ENCODE measurements at regions not wholly inside any gene's neighbourhood (a gene's known extent, or its start where the extent isn't known, plus 50 kb on each side); places are given as distances from the start of the nearest gene placed in this dataset.

DNA sequence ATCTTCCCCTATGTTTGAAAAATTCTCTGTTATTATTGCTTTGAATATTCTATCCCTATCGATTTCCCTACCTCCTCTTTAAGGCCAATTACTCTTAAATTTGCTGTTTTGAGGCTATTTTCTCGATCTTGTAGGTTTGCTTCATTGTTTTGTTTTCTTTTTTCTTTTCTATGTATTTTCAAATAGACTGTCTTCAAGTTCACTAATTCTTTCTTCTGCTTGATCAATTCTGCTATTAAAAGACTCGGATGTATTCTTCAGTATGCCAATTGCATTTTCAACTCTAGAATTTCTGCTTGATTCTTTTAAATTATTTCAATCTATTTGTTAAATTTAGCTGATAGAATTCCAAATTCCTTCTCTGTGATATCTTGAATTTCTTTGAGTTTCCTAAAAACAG is 144.0 kb upstream of the NANOGP8 start:
- 18% methylated on average over 3 of the region's 3 CpGs for WGBS (ENCODE audit: insufficient coverage, low coverage, missing lambda C conversion rate)
- Histone ChIP-seq H3K79me2 (ENCODE audit: control insufficient read depth, insufficient read depth, low read length) (no peaks in the 10 kb centered on the region), H3K4me2 (ENCODE audit: insufficient read depth, low read length) (no peak overlapping the region), H3K9me3 (replicated peaks; ENCODE audit: control insufficient read depth, insufficient read depth, low read depth, low read length) (no peaks in the 10 kb centered on the region), H2AFZ (ENCODE audit: low read depth, low read length) (no peak overlapping the region), H3K9me1 (ENCODE audit: control insufficient read depth, insufficient read depth, low read length) (no peaks in the 10 kb centered on the region), H3K27ac (ENCODE audit: extremely low read depth, low read depth, low read length) (no peak overlapping the region), H3K4me3 (no peak overlapping the region), H3K4me1 (replicated peaks in 1 of 2; ENCODE audit: control insufficient read depth in 2 of 2, insufficient read depth in 2 of 2, low read length in 2 of 2) (no peaks in the 10 kb centered on the region), H3K9ac (ENCODE audit: insufficient read depth in 1 of 2, low read depth in 2 of 2, low read length in 2 of 2) (no peak overlapping the region), H4K20me1 (replicated peaks; ENCODE audit: control insufficient read depth, insufficient read depth, low read length) (no peaks in the 10 kb centered on the region), H3K36me3 (ENCODE audit: control insufficient read depth, insufficient read depth, low read length) (no peaks in the 10 kb centered on the region), H3K27me3 (ENCODE audit: control insufficient read depth in 2 of 2, insufficient read depth in 2 of 2, low read length in 2 of 2) (no peaks in the 10 kb centered on the region)
- ATAC-seq (no peak), DNase-seq (ENCODE audit: extremely low read depth in 1 of 4, low spot score in 3 of 4) (no peak), FAIRE-seq (no peak)
- in situ Hi-C loops (cut with MboI), result no loop called here
- CTCF ChIA-PET (ENCODE audit: low intra/inter-chr PET ratio), result no interaction called here
- BruUV-seq (replicated peaks), result no TSS peak
- POLR2A ChIA-PET, result no interaction called here
- TF ChIP-seq RBM25 (IDR thresholded peaks at IDR 0.05; ENCODE audit: low read depth, low read length, severe bottlenecking) (peak; percentile 44), ZNF239 (CRISPR knock-in tag; IDR thresholded peaks at IDR 0.05) (no peak)
- TF ChIP-seq, protein P1, sequence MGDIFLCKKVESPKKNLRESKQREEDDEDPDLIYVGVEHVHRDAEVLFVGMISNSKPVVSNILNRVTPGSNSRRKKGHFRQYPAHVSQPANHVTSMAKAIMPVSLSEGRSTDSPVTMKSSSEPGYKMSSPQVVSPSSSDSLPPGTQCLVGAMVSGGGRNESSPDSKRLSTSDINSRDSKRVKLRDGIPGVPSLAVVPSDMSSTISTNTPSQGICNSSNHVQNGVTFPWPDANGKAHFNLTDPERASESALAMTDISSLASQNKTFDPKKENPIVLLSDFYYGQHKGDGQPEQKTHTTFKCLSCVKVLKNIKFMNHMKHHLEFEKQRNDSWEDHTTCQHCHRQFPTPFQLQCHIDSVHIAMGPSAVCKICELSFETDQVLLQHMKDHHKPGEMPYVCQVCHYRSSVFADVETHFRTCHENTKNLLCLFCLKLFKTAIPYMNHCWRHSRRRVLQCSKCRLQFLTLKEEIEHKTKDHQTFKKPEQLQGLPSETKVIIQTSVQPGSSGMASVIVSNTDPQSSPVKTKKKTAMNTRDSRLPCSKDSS (IDR thresholded peaks at IDR 0.05; ENCODE audit: low read depth, partially characterized antibody), result peak; percentile 57
- intact Hi-C loops (cut with micrococcal nuclease), result no loop called here

DNA sequence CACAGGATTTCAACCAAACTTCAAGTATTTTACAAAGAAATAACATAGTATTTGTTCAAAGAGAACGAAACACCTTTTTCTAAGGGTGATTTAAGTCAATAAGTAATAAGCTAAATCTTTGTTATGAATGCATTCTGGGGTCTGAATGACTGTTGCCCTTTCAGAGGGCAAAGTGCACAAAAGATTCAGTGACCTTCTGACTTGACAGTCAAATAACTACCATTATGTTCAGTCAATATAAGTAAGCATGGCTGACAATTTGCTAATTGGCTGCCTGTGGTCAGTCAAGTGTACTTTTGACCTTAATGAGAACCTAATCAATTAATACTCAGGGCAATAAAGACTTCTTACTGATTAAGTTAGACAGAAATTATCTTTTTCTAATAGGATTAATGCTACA is 133.1 kb upstream of the NANOGP8 start:
- Histone ChIP-seq H4K20me1 (replicated peaks; ENCODE audit: control insufficient read depth, insufficient read depth, low read length) (no peaks in the 10 kb centered on the region), H3K4me2 (ENCODE audit: insufficient read depth, low read length) (no peak overlapping the region), H3K9me3 (replicated peaks; ENCODE audit: control insufficient read depth, insufficient read depth, low read depth, low read length) (no peaks in the 10 kb centered on the region), H3K36me3 (ENCODE audit: control insufficient read depth, insufficient read depth, low read length) (no peaks in the 10 kb centered on the region), H2AFZ (ENCODE audit: low read depth, low read length) (0 out of 2 replicates have a peak overlapping the region, but pooled peaks have one; percentile 5), H3K79me2 (ENCODE audit: control insufficient read depth, insufficient read depth, low read length) (no peaks in the 10 kb centered on the region), H3K27ac (ENCODE audit: extremely low read depth, low read depth, low read length) (no peak overlapping the region), H3K4me3 (no peak overlapping the region), H3K9ac (ENCODE audit: insufficient read depth in 1 of 2, low read depth in 2 of 2, low read length in 2 of 2) (no peak overlapping the region), H3K4me1 (replicated peaks in 1 of 2; ENCODE audit: control insufficient read depth in 2 of 2, insufficient read depth in 2 of 2, low read length in 2 of 2) (no peaks in the 10 kb centered on the region), H3K9me1 (ENCODE audit: control insufficient read depth, insufficient read depth, low read length) (no peaks in the 10 kb centered on the region), H3K27me3 (ENCODE audit: control insufficient read depth in 2 of 2, insufficient read depth in 2 of 2, low read length in 2 of 2) (no peaks in the 10 kb centered on the region)
- DNase-seq (ENCODE audit: extremely low read depth in 1 of 4, low spot score in 3 of 4) (no peak), ATAC-seq (no peak), FAIRE-seq (no peak)
- ChIA-PET POLR2A (interaction anchor here (0.6 kb wide), 1 partner anchor 248 kb away, joined by 3 read pairs; the partner anchor contains the start of gene AQR), CTCF (ENCODE audit: low intra/inter-chr PET ratio) (no interaction called here)
- intact Hi-C loops (cut with micrococcal nuclease) (no loop called here), in situ Hi-C loops (cut with MboI) (no loop called here)
- BruUV-seq (replicated peaks), result no TSS peak
- WGBS (ENCODE audit: insufficient coverage, low coverage, missing lambda C conversion rate), result 6% methylated on average over 1 of the region's 1 CpG
- TF ChIP-seq EP300 (IDR thresholded peaks at IDR 0.05; ENCODE audit: low read length), result no peak
- TF ChIP-seq ZNF143 (CRISPR knock-in tag; IDR thresholded peaks at IDR 0.05), result no peak
- TF ChIP-seq NCOA1 (IDR thresholded peaks at IDR 0.05; ENCODE audit: low read depth), result no peak
- TF ChIP-seq ZFX (CRISPR knock-in tag; IDR thresholded peaks at IDR 0.05), result no peak
- no peak for TF ChIP-seq ASH1L (IDR thresholded peaks at IDR 0.05; ENCODE audit: borderline replicate concordance, low read depth, partially characterized antibody)
- TF ChIP-seq ZNF644 (tag; IDR thresholded peaks at IDR 0.05; ENCODE audit: low read depth), result no peak
- no peak for TF ChIP-seq FOXA3 (CRISPR knock-in tag; conservative IDR thresholded peaks at IDR 0.05 in 1 of 2, IDR thresholded peaks at IDR 0.05 in 1 of 2)
- TF ChIP-seq CEBPG (CRISPR knock-in tag; IDR thresholded peaks at IDR 0.05), result no peak
- no peak for TF ChIP-seq CEBPG (tag; conservative IDR thresholded peaks at IDR 0.05 in 1 of 2, IDR thresholded peaks at IDR 0.05 in 1 of 2)
- no peak for TF ChIP-seq MEIS2 (IDR thresholded peaks at IDR 0.05; ENCODE audit: partially characterized antibody)
- no peak for TF ChIP-seq SRSF1 (IDR thresholded peaks at IDR 0.05; ENCODE audit: low read depth, low read length)
- no peak for TF ChIP-seq POLR2G (IDR thresholded peaks at IDR 0.05; ENCODE audit: low read depth, low read length)
